ENCODE measurements at regions not wholly inside any gene's neighbourhood (a gene's known extent, or its start where the extent isn't known, plus 50 kb on each side); places are given as distances from the start of the nearest gene placed in this dataset.

DNA sequence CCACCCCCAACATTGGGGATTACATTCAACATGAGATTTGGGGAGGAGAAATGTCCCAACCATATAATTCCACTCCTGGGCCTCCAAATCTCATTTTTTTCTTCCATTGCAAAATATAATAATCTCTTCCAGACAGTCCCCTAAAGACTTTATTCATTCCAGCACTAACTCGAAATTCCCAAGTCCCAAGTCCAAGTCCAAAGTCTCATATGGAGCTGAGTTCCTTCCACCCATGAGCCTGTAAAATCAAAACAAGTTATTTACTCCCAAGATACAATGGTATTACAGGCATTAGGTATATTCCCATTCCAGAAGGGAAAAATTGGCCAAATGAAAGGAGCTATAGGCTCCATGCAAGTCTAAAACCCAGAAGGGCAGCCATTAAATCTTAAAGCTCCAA is 56.7 kb downstream of the P2RY1 start:
- TF ChIP-seq CTCF (IDR thresholded peaks at IDR 0.05; ENCODE audit: insufficient read depth, low read length), result no peak
- TF ChIP-seq GABPA (IDR thresholded peaks at IDR 0.05; ENCODE audit: low read depth), result no peak
- no peak for TF ChIP-seq POLR2AphosphoS5 (IDR thresholded peaks at IDR 0.05; ENCODE audit: low read depth)
